Activated CD4-positive, alpha-beta T cell treated with anti-CD3 and anti-CD28 coated beads, Interleukin-2, Interleukin-6, amounts not matched to agents 100 ng/mL and 50 ng/mL, durations not matched to agents 16 hours and 8 hours (primary cell): ENCODE measurements at regions not wholly inside any gene's neighbourhood (a gene's known extent, or its start where the extent isn't known, plus 50 kb on each side); places are given as distances from the start of the nearest gene placed in this dataset.
"Not testable (repeated sequence)": the region's sequence is repeated elsewhere in the genome, so short reads cannot be mapped to it uniquely, and the experiment has no call there.

ENCODE experiments used
- DNase-seq: peaks from one replicate; pipeline ENCODE4 v3.0.0-alpha.2; 2020

DNA sequence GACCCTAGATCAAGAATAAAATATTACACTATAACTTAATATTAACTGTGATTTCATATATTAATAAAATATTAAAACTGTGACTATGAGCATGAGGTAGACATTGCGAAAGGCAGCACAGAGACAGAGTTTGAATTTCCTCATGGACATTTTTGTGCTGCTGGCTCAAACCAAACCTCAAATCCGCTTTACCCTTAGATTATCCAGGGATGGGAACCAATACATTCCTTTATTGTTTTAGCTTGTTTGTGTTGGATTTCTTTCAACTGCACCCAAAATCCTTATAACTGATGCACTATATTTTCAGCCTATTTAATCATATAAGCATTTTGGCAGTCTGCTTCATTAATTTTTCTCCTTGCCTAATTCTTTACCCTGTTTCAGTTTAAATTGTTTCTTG, 436.7 kb downstream of the ATP23 start:
- no peak for DNase-seq

GRCh38 chr12:58381546-58381945, 440.2 kb downstream of the ATP23 start:
- DNase-seq, result no peak

DNA sequence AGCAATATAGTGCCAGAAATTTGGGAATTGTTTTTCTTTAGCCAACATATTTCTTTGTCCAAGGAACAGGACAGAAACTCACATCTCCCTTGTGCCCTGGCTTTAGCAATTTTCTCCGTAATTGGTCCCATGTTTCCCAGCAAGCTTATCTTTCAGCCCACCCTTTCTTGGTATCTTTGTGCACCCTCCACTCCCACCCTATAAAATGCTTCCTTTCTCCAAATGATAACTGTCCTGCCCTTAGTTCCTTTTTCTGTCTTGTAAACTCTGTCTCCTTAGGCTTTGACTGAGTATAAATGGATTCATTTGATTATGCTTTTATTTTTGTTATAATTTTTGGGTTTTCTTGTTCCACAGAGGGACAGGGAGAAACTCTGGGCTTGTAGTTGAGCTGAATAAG, 442.8 kb downstream of the ATP23 start:
- no peak for DNase-seq

DNA sequence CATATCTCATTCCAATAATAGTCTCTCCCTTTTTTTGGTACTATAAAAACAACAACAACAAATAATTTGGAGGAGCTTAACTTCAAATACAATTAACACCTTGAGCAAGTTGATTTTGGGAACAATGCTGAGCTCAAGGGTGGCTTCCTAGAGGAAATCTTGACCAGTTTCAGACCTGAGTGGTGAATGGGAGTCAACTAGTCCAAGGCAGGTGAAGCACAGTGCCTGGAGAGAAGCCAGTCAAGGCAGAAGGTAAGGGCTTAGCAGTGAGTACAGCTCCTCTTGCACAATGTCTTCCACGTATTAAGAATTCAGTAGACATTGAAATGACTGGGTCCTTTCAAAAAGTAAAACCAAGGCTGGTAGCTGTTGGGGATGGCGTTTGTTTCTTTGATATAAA, 444.8 kb downstream of the ATP23 start:
- DNase-seq, result no peak

DNA sequence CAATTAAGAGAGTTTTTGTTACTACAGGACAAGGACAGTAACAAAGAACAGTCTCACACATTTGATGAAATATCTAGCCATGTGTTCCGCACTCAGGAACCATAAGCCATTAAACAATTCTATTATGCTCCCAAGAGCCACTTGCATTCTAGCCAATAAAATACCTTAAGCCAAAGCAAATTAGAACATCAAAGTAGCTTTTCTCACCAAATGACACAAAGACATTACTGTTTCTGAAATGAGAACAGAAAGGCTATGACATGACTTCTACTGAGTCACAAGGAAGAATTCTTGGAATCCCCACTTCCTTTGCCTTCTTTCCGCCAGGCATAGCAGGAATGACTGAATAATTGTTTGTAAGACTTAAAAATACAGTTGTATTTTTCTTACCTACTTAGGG, 445.8 kb downstream of the ATP23 start:
- DNase-seq, result no peak

DNA sequence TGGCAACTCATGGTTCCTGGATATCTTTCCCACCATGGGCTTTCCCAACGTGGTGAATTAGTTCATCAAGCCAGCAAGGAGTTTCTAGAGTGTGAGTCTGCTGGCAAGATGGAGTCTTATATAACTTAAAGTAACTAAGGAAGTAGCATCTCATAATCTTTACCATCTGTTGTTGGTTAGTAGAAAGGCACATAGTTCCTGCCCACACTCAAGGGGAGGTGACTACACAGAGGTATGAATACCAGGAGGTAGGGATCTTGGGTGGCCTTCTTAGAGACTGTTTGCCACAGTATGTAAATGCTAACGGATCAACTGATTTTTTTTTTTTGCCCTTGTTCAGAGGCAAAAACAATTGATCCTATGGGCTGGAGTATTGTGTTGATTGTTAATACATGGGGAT, 446.9 kb downstream of the ATP23 start:
- no peak for DNase-seq

- no peak for DNase-seq
Observed at GRCh38 chr12:58393152-58393551, 451.8 kb downstream of the ATP23 start.

GRCh38 chr12:58395056-58395455, 453.7 kb downstream of the ATP23 start:
- DNase-seq, result no peak

GRCh38 chr12:58395470-58395869, 454.1 kb downstream of the ATP23 start:
- no peak for DNase-seq

GRCh38 chr12:58396239-58396638, 454.9 kb downstream of the ATP23 start:
- no peak for DNase-seq

DNA sequence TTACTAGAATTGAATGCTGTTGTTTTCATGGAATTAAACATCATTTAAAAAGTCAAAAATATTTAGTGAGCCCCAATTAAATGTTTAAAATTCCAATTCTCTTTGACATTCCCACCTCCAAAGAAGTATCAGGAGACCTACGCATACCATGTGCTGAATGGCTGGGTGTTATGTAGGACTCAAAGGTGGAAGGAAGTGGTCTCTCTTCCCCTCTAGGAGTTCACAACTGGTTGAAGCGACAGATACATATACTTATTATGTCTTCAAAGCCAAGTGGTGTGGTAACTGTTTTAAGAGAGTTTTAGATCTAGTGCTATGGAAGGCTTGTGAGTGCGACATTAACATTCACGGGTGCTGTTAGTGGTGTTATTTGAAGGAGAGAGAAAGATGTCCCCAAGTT, 464.0 kb downstream of the ATP23 start:
- DNase-seq, result no peak

GRCh38 chr12:58408516-58408915, 467.1 kb downstream of the ATP23 start:
- DNase-seq, result no peak

GRCh38 chr12:58412461-58413060, 471.2 kb downstream of the ATP23 start:
- no peak for DNase-seq

- no peak for DNase-seq
Observed at GRCh38 chr12:58413794-58414193, 472.4 kb downstream of the ATP23 start.

DNA sequence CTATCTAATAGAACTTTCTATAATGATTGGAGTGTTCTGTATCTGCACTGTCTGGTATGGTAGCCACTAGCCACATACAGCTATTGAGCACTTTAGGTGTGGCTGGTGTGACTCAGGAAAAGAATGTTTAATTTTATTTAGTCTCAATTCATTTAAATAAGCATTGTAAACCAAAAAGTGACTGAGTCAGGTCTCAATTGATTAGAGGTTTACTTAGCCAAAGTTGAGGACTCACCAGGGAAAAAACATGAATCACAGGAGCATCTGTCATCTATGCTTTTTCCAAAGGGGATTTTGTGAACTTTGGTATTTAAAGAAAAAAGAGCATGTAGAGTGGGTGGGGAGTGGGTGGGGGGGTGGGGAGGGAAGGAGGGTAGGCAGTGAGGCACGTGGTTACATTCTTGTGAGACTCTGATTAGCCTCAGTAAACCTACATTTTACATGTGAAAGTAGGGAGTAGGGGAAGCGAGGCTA, 473.1 kb downstream of the ATP23 start:
- no peak for DNase-seq

DNA sequence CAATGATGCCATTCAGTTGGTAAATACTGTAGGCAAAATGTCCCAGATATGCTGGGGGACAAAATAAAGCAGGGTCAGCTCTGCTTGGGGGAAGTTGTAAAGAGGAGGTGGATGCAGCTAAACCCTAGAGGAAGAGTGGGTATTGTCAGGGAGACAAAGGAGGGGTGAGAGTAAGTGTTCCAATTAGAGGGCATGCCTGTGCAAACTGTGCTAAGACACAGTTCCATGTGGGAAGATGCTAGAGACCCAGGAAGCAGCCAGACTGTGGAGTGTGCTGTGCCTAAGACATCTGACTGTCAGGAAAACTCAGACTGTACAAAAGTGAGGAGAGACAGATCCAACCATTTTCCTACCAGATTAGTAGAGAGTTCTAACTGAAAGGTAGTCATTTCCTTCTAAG, 474.3 kb downstream of the ATP23 start:
- no peak for DNase-seq

- DNase-seq, result no peak
Observed at GRCh38 chr12:58416236-58416635, 474.9 kb downstream of the ATP23 start.

DNA sequence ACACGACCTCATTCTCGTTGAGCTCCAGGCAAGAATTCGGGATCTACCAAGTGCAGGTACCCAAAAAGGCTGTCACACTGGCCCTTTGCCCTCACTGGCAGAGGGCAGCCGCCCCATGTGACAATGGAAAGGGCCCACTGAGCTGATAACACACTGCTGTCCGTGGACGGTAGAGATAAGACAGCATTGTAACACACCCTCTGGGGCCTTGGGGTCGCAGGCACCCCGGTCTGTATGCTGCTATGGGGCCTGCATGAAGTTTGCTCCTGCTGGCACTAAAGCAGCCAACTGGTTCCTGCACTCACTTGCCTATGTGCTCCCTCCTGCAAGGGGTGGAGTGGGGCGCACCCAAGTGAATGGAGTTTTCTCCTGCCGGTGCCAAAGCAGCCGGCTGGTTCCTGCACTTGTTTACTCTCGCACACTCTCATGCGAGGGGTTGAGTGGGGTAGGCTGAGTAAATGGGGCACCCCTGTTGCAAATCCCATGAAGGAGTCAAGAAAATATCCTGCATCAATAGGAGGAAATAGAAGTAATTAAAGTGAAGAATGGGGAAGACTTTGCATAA, 477.9 kb downstream of the ATP23 start:
- DNase-seq, result no peak

DNA sequence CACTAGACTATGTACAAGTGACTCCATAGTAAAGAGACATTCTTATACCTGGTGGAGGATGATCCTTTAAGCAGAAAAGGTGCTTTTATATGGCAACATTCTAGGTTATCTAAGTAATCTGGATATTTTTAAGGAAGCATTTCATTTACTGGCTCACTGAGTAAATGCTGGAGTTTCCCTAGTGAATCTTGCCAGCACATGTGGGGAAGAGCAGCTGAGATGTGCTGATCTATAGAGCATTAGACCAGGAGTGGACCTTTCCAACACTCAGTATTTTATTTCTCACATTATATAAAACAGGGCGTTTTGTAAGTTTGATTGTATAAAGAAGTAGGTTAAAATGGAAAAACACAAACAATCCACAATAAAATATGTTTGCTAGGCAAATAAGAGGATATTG, 478.5 kb downstream of the ATP23 start:
- DNase-seq, result no peak

DNA sequence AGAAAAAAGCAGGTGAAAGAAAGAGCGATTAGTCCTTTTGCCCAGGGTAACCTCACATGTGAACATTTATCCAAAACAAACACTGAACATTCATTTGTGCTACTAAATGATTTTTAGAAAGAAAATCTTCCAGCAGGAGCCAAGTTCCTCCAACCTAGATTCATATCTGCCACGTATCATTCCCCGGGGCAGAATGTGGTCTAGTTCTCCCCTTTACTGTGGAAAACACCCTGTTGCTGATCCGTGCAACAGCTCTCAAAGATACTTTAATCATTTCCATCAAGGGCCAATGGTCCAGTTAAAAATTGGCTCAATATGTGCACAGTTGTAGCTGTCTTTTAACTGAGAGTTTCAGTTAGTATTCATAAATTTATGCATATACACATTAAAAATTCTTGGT, 479.1 kb downstream of the ATP23 start:
- no peak for DNase-seq

DNA sequence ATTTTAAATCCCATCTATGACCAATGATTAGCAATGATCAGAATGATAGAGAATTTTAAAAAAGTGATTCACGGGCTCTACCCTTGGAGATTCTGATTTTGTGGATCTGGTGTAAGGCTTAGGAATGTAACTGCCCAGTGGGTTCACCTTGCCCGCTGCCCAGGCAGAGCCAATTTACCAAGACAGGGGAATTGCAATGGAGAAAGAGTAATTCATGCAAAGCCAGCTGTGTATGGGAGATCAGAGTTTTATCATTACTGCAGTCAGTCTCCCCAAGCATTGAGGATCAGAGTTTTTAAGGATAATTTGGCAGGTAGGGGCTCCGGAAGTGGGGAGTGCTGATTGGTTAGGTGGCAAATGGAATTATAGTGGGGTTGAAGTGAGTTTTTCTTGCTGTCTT, 480.6 kb downstream of the ATP23 start:
- DNase-seq, result no peak

- DNase-seq, result peak; percentile 42
Observed at GRCh38 chr12:58424735-58425392, 483.5 kb downstream of the ATP23 start.

GRCh38 chr12:58425481-58426392, 484.4 kb downstream of the ATP23 start:
- DNase-seq, result peak; percentile 82

- not testable (repeated sequence) for DNase-seq
Observed at GRCh38 chr12:58426437-58426836, 485.1 kb downstream of the ATP23 start.
